Muscle of arm (tissue), 1 donor: ENCODE measurements at regions not wholly inside any gene's neighbourhood (a gene's known extent, or its start where the extent isn't known, plus 50 kb on each side); places are given as distances from the start of the nearest gene placed in this dataset.

Experiments used
- DNase-seq: peaks from one replicate; pipeline ENCODE4 v3.0.0-alpha.2; 2013

- no peak for DNase-seq
Observed at GRCh38 chr4:19722404-19722803, 529.3 kb upstream of the SLIT2 start.

GRCh38 chr4:19721587-19721986, 530.1 kb upstream of the SLIT2 start:
- no peak for DNase-seq

GRCh38 chr4:19720610-19721009, 531.1 kb upstream of the SLIT2 start:
- no peak for DNase-seq

GRCh38 chr4:19720190-19720589, 531.5 kb upstream of the SLIT2 start:
- no peak for DNase-seq

- no peak for DNase-seq
Observed at GRCh38 chr4:19711871-19712270, 539.8 kb upstream of the SLIT2 start.

- DNase-seq, result no peak
Observed at GRCh38 chr4:19707876-19708275, 543.8 kb upstream of the SLIT2 start.

GRCh38 chr4:19703391-19703790, 548.3 kb upstream of the SLIT2 start:
- no peak for DNase-seq

GRCh38 chr4:19700992-19701391, 550.7 kb upstream of the SLIT2 start:
- DNase-seq, result no peak

- no peak for DNase-seq
Observed at GRCh38 chr4:19698961-19699360, 552.7 kb upstream of the SLIT2 start.

- DNase-seq, result no peak
Observed at GRCh38 chr4:19694812-19695211, 556.9 kb upstream of the SLIT2 start.

- peak; percentile 71 for DNase-seq
Observed at GRCh38 chr4:19693936-19694570, 557.7 kb upstream of the SLIT2 start.

- no peak for DNase-seq
Observed at GRCh38 chr4:19689511-19689910, 562.2 kb upstream of the SLIT2 start.

GRCh38 chr4:19686456-19686855, 565.2 kb upstream of the SLIT2 start:
- no peak for DNase-seq

- peak; percentile 51 for DNase-seq
Observed at GRCh38 chr4:19684084-19684483, 567.6 kb upstream of the SLIT2 start.

- DNase-seq, result peak; percentile 50
Observed at GRCh38 chr4:19683426-19683825, 568.3 kb upstream of the SLIT2 start.

- no peak for DNase-seq
Observed at GRCh38 chr4:19677211-19677610, 574.5 kb upstream of the SLIT2 start.

GRCh38 chr4:19675172-19675811, 576.4 kb upstream of the SLIT2 start:
- no peak for DNase-seq

- no peak for DNase-seq
Observed at GRCh38 chr4:19659101-19659500, 592.6 kb upstream of the SLIT2 start.

GRCh38 chr4:19657856-19658255, 593.8 kb upstream of the SLIT2 start:
- no peak for DNase-seq

GRCh38 chr4:19655666-19656065, 596.0 kb upstream of the SLIT2 start:
- DNase-seq, result no peak

- DNase-seq, result no peak
Observed at GRCh38 chr4:19650903-19651864, 600.5 kb upstream of the SLIT2 start.

- DNase-seq, result no peak
Observed at GRCh38 chr4:19645589-19645988, 606.1 kb upstream of the SLIT2 start.

- no peak for DNase-seq
Observed at GRCh38 chr4:19636451-19636850, 615.3 kb upstream of the SLIT2 start.
